IMR-90 (cell line): ENCODE measurements at regions not wholly inside any gene's neighbourhood (a gene's known extent, or its start where the extent isn't known, plus 50 kb on each side); places are given as distances from the start of the nearest gene placed in this dataset.

Experiments used
- BHLHE40 ChIP-seq: fragments of 150-350 bp; IDR thresholded peaks from 2 replicates; pipeline ENCODE4 v1.6.1; 2016; ENCODE audit warnings: mild to moderate bottlenecking, low read depth, low read length
- CEBPB ChIP-seq: IDR thresholded peaks from 2 replicates; pipeline ENCODE4 v1.6.1; 2012; ENCODE audit warnings: low read depth, low read length, improper control_type of control experiment
- CHD1 ChIP-seq: IDR thresholded peaks from 2 replicates; pipeline ENCODE4 v1.6.1; 2012; ENCODE audit warnings: low read depth, low read length, improper control_type of control experiment
- FOS ChIP-seq: fragments of 150-350 bp; IDR thresholded peaks from 2 replicates; pipeline ENCODE4 v1.6.1; 2016; ENCODE audit warnings: low read depth, low read length
- MAFK ChIP-seq: IDR thresholded peaks from 2 replicates; pipeline ENCODE4 v1.6.1; 2012; ENCODE audit warnings: low read depth, low read length, improper control_type of control experiment
- MAZ ChIP-seq: IDR thresholded peaks from 2 replicates; pipeline ENCODE4 v1.6.1; 2012; ENCODE audit warnings: low read depth, mild to moderate bottlenecking, low read length, improper control_type of control experiment, moderate library complexity, borderline replicate concordance
- MXI1 ChIP-seq: IDR thresholded peaks from 2 replicates; pipeline ENCODE4 v1.6.1; 2012; ENCODE audit warnings: low read depth, mild to moderate bottlenecking, low read length, moderate library complexity, borderline replicate concordance
- NFE2L2 ChIP-seq: fragments of 150-350 bp; IDR thresholded peaks from 2 replicates; pipeline ENCODE4 v1.6.1; 2016; ENCODE audit warnings: low read depth, mild to moderate bottlenecking, low read length
- POLR2A ChIP-seq: IDR thresholded peaks from 2 replicates; pipeline ENCODE4 v1.6.1; 2012; ENCODE audit warnings: mild to moderate bottlenecking, low read depth, low read length
- RAD21 ChIP-seq: IDR thresholded peaks from 2 replicates; pipeline ENCODE4 v1.6.1; 2012; ENCODE audit warnings: low read length, improper control_type of control experiment
- RCOR1 ChIP-seq: IDR thresholded peaks from 2 replicates; pipeline ENCODE4 v1.6.1; 2012; ENCODE audit warnings: mild to moderate bottlenecking, low read length, improper control_type of control experiment; ENCODE audit not compliant: insufficient replicate concordance
- RFX5 ChIP-seq: IDR thresholded peaks from 2 replicates; pipeline ENCODE4 v1.8.0; 2012; ENCODE audit warnings: low read depth, mild to moderate bottlenecking, low read length, moderate library complexity
- SMC3 ChIP-seq: fragments of 150-350 bp; IDR thresholded peaks from 2 replicates; pipeline ENCODE4 v1.6.1; 2016; ENCODE audit warnings: low read depth, mild to moderate bottlenecking, antibody characterized with exemption, low read length, moderate library complexity
- TF ChIP-seq, protein P1 (sequence below): conservative IDR thresholded peaks from 2 replicates; pipeline ENCODE4 v1.5.1; 2012; ENCODE audit warnings: mild to moderate bottlenecking, low read depth, low read length, improper control_type of control experiment

GRCh38 chr10:129321727-129322126, 145.3 kb upstream of the MGMT start:
- no peak for TF ChIP-seq RCOR1
- TF ChIP-seq, protein P1, sequence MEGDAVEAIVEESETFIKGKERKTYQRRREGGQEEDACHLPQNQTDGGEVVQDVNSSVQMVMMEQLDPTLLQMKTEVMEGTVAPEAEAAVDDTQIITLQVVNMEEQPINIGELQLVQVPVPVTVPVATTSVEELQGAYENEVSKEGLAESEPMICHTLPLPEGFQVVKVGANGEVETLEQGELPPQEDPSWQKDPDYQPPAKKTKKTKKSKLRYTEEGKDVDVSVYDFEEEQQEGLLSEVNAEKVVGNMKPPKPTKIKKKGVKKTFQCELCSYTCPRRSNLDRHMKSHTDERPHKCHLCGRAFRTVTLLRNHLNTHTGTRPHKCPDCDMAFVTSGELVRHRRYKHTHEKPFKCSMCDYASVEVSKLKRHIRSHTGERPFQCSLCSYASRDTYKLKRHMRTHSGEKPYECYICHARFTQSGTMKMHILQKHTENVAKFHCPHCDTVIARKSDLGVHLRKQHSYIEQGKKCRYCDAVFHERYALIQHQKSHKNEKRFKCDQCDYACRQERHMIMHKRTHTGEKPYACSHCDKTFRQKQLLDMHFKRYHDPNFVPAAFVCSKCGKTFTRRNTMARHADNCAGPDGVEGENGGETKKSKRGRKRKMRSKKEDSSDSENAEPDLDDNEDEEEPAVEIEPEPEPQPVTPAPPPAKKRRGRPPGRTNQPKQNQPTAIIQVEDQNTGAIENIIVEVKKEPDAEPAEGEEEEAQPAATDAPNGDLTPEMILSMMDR = no peak
- TF ChIP-seq POLR2A = no peak
- no peak for TF ChIP-seq SMC3
- TF ChIP-seq MXI1 = no peak
- TF ChIP-seq CEBPB = no peak
- no peak for TF ChIP-seq RFX5
- no peak for TF ChIP-seq CHD1
- TF ChIP-seq MAZ = no peak
- TF ChIP-seq RAD21 = no peak
- TF ChIP-seq BHLHE40 = no peak
- TF ChIP-seq MAFK = no peak
- no peak for TF ChIP-seq FOS
- no peak for TF ChIP-seq NFE2L2
